IPS DF 6.9 (cell line): ENCODE measurements at regions not wholly inside any gene's neighbourhood (a gene's known extent, or its start where the extent isn't known, plus 50 kb on each side); places are given as distances from the start of the nearest gene placed in this dataset.

Experiments used
- DNase-seq: peaks from one replicate; pipeline ENCODE4 v3.0.0-alpha.2; 2013; ENCODE audit warnings: low read depth, low spot score
- H3K27ac ChIP-seq: one replicate; pipeline ENCODE4 v1.5.1; 2013; ENCODE audit warnings: low read length, control low read depth
- H3K27me3 ChIP-seq: 2 replicates; pipeline ENCODE4 v1.6.1; 2013; ENCODE audit warnings: mild to moderate bottlenecking, low read length; ENCODE audit not compliant: control insufficient read depth, insufficient read depth
- H3K36me3 ChIP-seq: 2 replicates; pipeline ENCODE4 v1.6.1; 2013; ENCODE audit warnings: low read length; ENCODE audit not compliant: control insufficient read depth, insufficient read depth
- H3K4me1 ChIP-seq: 2 replicates; pipeline ENCODE4 v1.6.1; 2013; ENCODE audit warnings: low read length; ENCODE audit not compliant: control insufficient read depth, insufficient read depth
- H3K4me3 ChIP-seq: 2 replicates; pipeline ENCODE4 v1.5.1; 2013; ENCODE audit warnings: mild to moderate bottlenecking, low read length
- H3K9me3 ChIP-seq: 2 replicates; pipeline ENCODE4 v1.6.1; 2013; ENCODE audit warnings: low read length, inconsistent platforms; ENCODE audit not compliant: control insufficient read depth, insufficient read depth
- WGBS: extraction: QIAGEN DNeasy Blood & Tissue Kit; methylation state at CpG from one replicate; pipeline ENCODE4 v1.1.7; 2013; ENCODE audit warnings: mixed read lengths, missing lambda C conversion rate; ENCODE audit not compliant: insufficient read length, insufficient coverage; 5-methylcytosine and 5-hydroxymethylcytosine counted together

DNA sequence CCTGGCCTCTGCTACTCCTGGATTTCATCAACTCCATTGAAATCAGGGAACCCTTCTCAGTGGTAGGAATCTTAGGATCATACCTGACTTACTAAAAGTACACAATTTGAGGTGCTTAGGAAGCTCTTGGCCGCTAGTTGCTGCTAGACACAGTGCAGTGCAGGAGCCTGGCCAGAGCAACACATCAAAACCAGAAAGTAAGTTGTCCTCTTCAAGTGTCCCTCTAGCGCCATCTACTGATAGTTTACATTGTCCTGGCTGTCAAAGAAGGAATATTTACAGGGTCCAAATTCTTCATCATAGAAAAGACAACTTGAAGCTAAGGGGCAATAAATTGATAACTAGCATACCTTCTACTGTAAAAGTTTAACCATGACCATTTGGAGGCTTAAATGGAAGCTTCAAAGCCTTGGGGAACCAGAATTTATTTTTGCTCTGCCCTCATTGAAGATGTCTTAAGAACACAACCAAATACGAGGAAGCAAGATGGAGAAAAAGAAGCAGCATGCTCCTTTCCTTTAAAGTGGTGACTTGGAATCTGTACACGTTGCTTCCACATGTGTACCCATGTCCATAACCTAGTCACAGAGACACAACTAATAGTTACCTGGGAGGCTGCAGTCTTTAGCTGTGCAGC is 889.1 kb upstream of the GCFC2 start:
- H3K27ac ChIP-seq: no peak overlapping the region
- H3K9me3 ChIP-seq: no peaks in the 10 kb centered on the region
- no peaks in the 10 kb centered on the region for H3K4me1 ChIP-seq
- no peak overlapping the region for H3K4me3 ChIP-seq
- no peaks in the 10 kb centered on the region; the same call in 1 of the 2 replicates for H3K27me3 ChIP-seq
- WGBS: no CpG with 5 or more reads among the region's 4 CpGs
- DNase-seq: peak; percentile 82
- no peaks in the 10 kb centered on the region for H3K36me3 ChIP-seq

GRCh38 chr2:76584474-76584873 is 873.8 kb upstream of the GCFC2 start:
- WGBS: no CpG with 5 or more reads among the region's 3 CpGs
- Histone ChIP-seq H3K9me3 (no peaks in the 10 kb centered on the region), H3K27ac (no peak overlapping the region), H3K36me3 (no peaks in the 10 kb centered on the region), H3K4me3 (no peak overlapping the region), H3K4me1 (peaks cover 2% of the 10 kb centered on the region; the same call in 1 of the 2 replicates), H3K27me3 (no peaks in the 10 kb centered on the region)
- DNase-seq: no peak

DNA sequence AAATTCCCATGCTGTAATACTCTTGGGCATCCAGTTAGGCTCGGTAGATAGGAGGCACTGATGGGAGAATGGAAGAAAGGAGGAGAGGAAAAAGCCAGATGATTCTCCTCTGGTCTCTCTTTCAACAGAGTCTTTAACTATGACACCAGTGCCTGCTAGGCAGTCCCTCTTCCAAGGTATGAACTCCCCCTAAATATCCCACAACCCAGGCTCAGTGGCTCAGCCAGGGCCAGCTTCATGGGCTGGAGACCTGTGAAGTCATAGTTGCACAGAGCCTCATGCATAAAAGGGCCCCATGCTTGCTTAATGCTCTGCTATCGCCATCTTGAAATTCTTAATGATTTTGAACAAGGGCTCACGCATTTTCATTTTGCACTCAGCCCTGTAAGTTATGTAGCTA is 869.2 kb upstream of the GCFC2 start:
- WGBS: no CpG with 5 or more reads among the region's 3 CpGs
- H3K27ac ChIP-seq: peak overlapping the region; percentile 16
- no peaks in the 10 kb centered on the region for H3K27me3 ChIP-seq
- H3K36me3 ChIP-seq: no peaks in the 10 kb centered on the region
- H3K4me3 ChIP-seq: no peak overlapping the region
- DNase-seq: no peak
- H3K4me1 ChIP-seq: peaks cover 2% of the 10 kb centered on the region; the same call in 1 of the 2 replicates
- no peaks in the 10 kb centered on the region for H3K9me3 ChIP-seq

DNA sequence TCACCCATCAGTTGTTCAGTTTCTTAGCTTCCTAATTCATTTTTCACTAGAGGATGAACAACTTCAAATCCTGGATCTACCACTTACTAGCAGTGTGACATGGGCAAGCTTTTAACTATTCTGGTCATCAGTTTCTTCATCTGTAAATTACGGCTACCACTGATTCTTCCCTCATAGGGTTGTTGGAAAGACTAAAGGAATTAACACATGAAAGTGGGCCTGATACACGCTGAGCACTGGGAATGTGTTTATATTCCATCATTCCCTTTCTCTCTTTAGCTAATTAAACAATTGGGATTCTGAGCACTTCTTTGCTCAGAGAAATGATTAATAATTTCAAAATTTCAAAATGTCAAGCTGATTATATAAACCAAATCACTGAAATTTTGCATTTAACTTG is 862.3 kb upstream of the GCFC2 start:
- H3K27me3 ChIP-seq: no peaks in the 10 kb centered on the region
- no peaks in the 10 kb centered on the region for H3K9me3 ChIP-seq
- no peaks in the 10 kb centered on the region for H3K4me1 ChIP-seq
- no peaks in the 10 kb centered on the region for H3K36me3 ChIP-seq
- WGBS: no CpG with 5 or more reads among the region's 2 CpGs
- no peak overlapping the region for H3K4me3 ChIP-seq
- no peak for DNase-seq
- peak overlapping the region; percentile 48 for H3K27ac ChIP-seq

- no CpG with 5 or more reads among the region's 6 CpGs for WGBS
- no peak for DNase-seq
- H3K36me3 ChIP-seq: no peaks in the 10 kb centered on the region
- H3K27me3 ChIP-seq: no peaks in the 10 kb centered on the region
- no peak overlapping the region for H3K27ac ChIP-seq
- H3K4me1 ChIP-seq: no peaks in the 10 kb centered on the region
- H3K4me3 ChIP-seq: no peak overlapping the region
- no peaks in the 10 kb centered on the region for H3K9me3 ChIP-seq
These were observed 859.1 kb upstream of the GCFC2 start for GRCh38 chr2:76569819-76570218.

- Histone ChIP-seq H3K4me1 (no peaks in the 10 kb centered on the region), H3K27ac (no peak overlapping the region), H3K9me3 (no peaks in the 10 kb centered on the region), H3K27me3 (no peaks in the 10 kb centered on the region), H3K36me3 (no peaks in the 10 kb centered on the region), H3K4me3 (no peak overlapping the region)
- WGBS: no CpG with 5 or more reads among the region's 5 CpGs
- DNase-seq: no peak
These were observed 856.8 kb upstream of the GCFC2 start for GRCh38 chr2:76567478-76567877.

- Histone ChIP-seq H3K4me3 (no peak overlapping the region), H3K27me3 (no peaks in the 10 kb centered on the region), H3K27ac (no peak overlapping the region), H3K4me1 (no peaks in the 10 kb centered on the region), H3K36me3 (no peaks in the 10 kb centered on the region), H3K9me3 (no peaks in the 10 kb centered on the region)
- no peak for DNase-seq
- no CpG with 5 or more reads among the region's 2 CpGs for WGBS
These were observed 854.0 kb upstream of the GCFC2 start for GRCh38 chr2:76564734-76565133.

GRCh38 chr2:76563730-76564129 is 853.0 kb upstream of the GCFC2 start:
- H3K9me3 ChIP-seq: no peaks in the 10 kb centered on the region
- H3K27me3 ChIP-seq: no peaks in the 10 kb centered on the region
- H3K4me1 ChIP-seq: no peaks in the 10 kb centered on the region
- no CpG with 5 or more reads among the region's 9 CpGs for WGBS
- H3K27ac ChIP-seq: no peak overlapping the region
- no peak overlapping the region for H3K4me3 ChIP-seq
- DNase-seq: no peak
- no peaks in the 10 kb centered on the region for H3K36me3 ChIP-seq

- no peaks in the 10 kb centered on the region for H3K27me3 ChIP-seq
- DNase-seq: no peak
- no peak overlapping the region for H3K27ac ChIP-seq
- H3K36me3 ChIP-seq: no peaks in the 10 kb centered on the region
- H3K9me3 ChIP-seq: no peaks in the 10 kb centered on the region
- H3K4me1 ChIP-seq: no peaks in the 10 kb centered on the region
- no peak overlapping the region for H3K4me3 ChIP-seq
These were observed 847.4 kb upstream of the GCFC2 start for GRCh38 chr2:76558157-76558556.

DNA sequence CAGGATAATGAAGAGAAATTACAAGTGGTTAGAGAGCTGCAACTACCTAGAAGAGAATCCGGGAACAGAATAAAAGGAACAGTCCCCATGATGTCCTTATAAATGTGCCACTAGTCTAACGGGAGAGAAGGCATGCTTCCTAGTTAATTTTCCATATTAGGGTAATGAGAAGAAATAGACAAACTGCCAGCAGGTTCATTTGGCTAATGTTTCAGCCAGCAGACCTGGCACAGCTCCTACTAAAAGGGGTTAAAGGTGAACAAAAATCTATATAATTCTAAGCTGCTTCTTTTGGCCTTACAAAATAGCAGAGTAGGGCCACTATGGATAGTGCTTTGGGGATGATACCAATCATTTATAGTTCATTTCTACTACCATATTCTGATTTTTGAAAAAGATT is 845.3 kb upstream of the GCFC2 start:
- no peak overlapping the region for H3K4me3 ChIP-seq
- no peaks in the 10 kb centered on the region for H3K27me3 ChIP-seq
- no peaks in the 10 kb centered on the region for H3K9me3 ChIP-seq
- H3K4me1 ChIP-seq: no peaks in the 10 kb centered on the region
- no peak for DNase-seq
- no peaks in the 10 kb centered on the region for H3K36me3 ChIP-seq
- no peak overlapping the region for H3K27ac ChIP-seq
- WGBS: no CpG with 5 or more reads among the region's 2 CpGs

DNA sequence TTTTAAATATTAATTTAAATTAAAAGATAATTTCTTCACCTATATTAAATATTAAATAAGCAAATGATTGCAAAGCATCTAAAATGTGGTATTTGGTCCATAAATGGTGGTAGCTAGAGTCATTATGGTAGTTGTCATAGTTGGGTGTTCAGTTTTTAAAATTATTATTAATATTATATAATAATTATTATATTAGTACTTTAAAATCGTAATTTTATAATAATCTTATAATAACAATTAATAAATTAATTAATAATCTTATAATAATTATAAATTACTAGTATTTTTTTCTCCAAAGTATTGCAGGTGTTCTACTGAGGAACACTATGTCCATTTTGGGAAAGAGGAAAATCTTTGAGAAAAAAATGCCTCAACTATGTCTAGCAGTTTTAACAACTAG is 835.5 kb upstream of the GCFC2 start:
- Histone ChIP-seq H3K4me1 (no peaks in the 10 kb centered on the region), H3K4me3 (no peak overlapping the region), H3K27ac (no peak overlapping the region), H3K27me3 (no peaks in the 10 kb centered on the region), H3K36me3 (no peaks in the 10 kb centered on the region), H3K9me3 (no peaks in the 10 kb centered on the region)
- no CpG with 5 or more reads among the region's 1 CpG for WGBS
- no peak for DNase-seq
